WTC11 (cell line): ENCODE measurements at regions not wholly inside any gene's neighbourhood (a gene's known extent, or its start where the extent isn't known, plus 50 kb on each side); places are given as distances from the start of the nearest gene placed in this dataset.

Experiments
- CBFB ChIP-seq: sonication (generic); formaldehyde crosslinking; IDR thresholded peaks from 2 replicates; pipeline ENCODE4 v1.8.1; 2022; ENCODE audit warnings: mild to moderate bottlenecking, low read depth, missing genetic modification reagents
- KAT7 ChIP-seq: sonication (generic); formaldehyde crosslinking; IDR thresholded peaks from 2 replicates; pipeline ENCODE4 v1.8.1; 2023; ENCODE audit warnings: missing genetic modification reagents, mild to moderate bottlenecking, borderline replicate concordance
- MYBL2 ChIP-seq: sonication (generic); formaldehyde crosslinking; IDR thresholded peaks from 2 replicates; pipeline ENCODE4 v1.8.1; 2023; ENCODE audit warnings: mild to moderate bottlenecking, moderate library complexity, missing genetic modification reagents
- NFYB ChIP-seq: sonication (generic); formaldehyde crosslinking; conservative IDR thresholded peaks from 2 replicates; pipeline ENCODE4 v1.8.0; 2022; ENCODE audit warnings: low read depth, missing genetic modification reagents
- TF ChIP-seq, protein P1 (sequence below): fragments of 200-600 bp; IDR thresholded peaks from 2 replicates; pipeline ENCODE4 v1.8.0; 2022; ENCODE audit warnings: antibody characterized with exemption
- TF ChIP-seq, protein P2 (sequence below): sonication (generic); formaldehyde crosslinking; conservative IDR thresholded peaks from 2 replicates; pipeline ENCODE4 v1.8.1; 2022; ENCODE audit warnings: mild to moderate bottlenecking, missing genetic modification reagents
- TF ChIP-seq, protein P3 (sequence below): sonication (generic); formaldehyde crosslinking; IDR thresholded peaks from 2 replicates; pipeline ENCODE4 v1.8.0; 2022; ENCODE audit warnings: mild to moderate bottlenecking, missing genetic modification reagents
- TF ChIP-seq, protein P4 (sequence below): sonication (generic); formaldehyde crosslinking; IDR thresholded peaks from 2 replicates; pipeline ENCODE4 v1.8.0; 2022; ENCODE audit warnings: mild to moderate bottlenecking, missing genetic modification reagents
- TF ChIP-seq, protein P5 (sequence below): sonication (generic); formaldehyde crosslinking; IDR thresholded peaks from 2 replicates; pipeline ENCODE4 v1.8.1; 2023; ENCODE audit warnings: mild to moderate bottlenecking, missing genetic modification reagents, moderate library complexity
- TF ChIP-seq, protein P6 (sequence below): sonication (generic); formaldehyde crosslinking; IDR thresholded peaks from 2 replicates; pipeline ENCODE4 v1.8.1; 2022; ENCODE audit warnings: low read depth, mild to moderate bottlenecking, moderate library complexity, missing genetic modification reagents, borderline replicate concordance

DNA sequence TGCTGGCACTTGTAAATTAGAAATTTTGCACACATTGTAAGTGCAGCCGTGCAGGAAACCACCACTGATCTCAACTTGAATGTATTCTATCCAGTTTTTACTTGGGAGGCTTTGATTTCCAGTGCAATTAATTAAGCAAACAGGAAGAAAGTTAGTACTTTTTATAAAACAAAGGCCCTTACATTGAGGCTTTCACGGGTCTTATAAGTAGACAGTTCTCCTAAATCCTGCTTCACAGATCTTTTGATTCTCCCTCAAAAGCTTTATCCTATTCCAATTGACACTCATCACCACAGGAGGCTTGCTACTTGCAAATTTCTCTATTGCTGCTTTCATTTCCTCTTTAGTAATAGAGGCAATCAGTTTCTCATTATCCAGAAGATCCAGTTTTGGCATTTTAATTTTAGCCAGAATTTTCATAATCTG lies 90.1 kb downstream of the ERCC5 start:
- no peak for TF ChIP-seq MYBL2
- TF ChIP-seq, protein P1, sequence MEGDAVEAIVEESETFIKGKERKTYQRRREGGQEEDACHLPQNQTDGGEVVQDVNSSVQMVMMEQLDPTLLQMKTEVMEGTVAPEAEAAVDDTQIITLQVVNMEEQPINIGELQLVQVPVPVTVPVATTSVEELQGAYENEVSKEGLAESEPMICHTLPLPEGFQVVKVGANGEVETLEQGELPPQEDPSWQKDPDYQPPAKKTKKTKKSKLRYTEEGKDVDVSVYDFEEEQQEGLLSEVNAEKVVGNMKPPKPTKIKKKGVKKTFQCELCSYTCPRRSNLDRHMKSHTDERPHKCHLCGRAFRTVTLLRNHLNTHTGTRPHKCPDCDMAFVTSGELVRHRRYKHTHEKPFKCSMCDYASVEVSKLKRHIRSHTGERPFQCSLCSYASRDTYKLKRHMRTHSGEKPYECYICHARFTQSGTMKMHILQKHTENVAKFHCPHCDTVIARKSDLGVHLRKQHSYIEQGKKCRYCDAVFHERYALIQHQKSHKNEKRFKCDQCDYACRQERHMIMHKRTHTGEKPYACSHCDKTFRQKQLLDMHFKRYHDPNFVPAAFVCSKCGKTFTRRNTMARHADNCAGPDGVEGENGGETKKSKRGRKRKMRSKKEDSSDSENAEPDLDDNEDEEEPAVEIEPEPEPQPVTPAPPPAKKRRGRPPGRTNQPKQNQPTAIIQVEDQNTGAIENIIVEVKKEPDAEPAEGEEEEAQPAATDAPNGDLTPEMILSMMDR: no peak
- no peak for TF ChIP-seq KAT7 (CRISPR knock-in tag)
- TF ChIP-seq, protein P2, sequence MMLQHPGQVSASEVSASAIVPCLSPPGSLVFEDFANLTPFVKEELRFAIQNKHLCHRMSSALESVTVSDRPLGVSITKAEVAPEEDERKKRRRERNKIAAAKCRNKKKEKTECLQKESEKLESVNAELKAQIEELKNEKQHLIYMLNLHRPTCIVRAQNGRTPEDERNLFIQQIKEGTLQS (CRISPR knock-in tag): no peak
- TF ChIP-seq, protein P3, sequence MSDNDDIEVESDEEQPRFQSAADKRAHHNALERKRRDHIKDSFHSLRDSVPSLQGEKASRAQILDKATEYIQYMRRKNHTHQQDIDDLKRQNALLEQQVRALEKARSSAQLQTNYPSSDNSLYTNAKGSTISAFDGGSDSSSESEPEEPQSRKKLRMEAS (CRISPR knock-in tag): no peak
- TF ChIP-seq, protein P4, sequence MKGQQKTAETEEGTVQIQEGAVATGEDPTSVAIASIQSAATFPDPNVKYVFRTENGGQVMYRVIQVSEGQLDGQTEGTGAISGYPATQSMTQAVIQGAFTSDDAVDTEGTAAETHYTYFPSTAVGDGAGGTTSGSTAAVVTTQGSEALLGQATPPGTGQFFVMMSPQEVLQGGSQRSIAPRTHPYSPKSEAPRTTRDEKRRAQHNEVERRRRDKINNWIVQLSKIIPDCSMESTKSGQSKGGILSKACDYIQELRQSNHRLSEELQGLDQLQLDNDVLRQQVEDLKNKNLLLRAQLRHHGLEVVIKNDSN (CRISPR knock-in tag): no peak
- TF ChIP-seq CBFB (CRISPR knock-in tag): no peak
- TF ChIP-seq NFYB: no peak
- TF ChIP-seq, protein P5, sequence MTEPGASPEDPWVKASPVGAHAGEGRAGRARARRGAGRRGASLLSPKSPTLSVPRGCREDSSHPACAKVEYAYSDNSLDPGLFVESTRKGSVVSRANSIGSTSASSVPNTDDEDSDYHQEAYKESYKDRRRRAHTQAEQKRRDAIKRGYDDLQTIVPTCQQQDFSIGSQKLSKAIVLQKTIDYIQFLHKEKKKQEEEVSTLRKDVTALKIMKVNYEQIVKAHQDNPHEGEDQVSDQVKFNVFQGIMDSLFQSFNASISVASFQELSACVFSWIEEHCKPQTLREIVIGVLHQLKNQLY (CRISPR knock-in tag): no peak
- TF ChIP-seq, protein P6, sequence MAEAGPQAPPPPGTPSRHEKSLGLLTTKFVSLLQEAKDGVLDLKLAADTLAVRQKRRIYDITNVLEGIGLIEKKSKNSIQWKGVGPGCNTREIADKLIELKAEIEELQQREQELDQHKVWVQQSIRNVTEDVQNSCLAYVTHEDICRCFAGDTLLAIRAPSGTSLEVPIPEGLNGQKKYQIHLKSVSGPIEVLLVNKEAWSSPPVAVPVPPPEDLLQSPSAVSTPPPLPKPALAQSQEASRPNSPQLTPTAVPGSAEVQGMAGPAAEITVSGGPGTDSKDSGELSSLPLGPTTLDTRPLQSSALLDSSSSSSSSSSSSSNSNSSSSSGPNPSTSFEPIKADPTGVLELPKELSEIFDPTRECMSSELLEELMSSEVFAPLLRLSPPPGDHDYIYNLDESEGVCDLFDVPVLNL: no peak
